HG03095 (cell line): ENCODE measurements at regions not wholly inside any gene's neighbourhood (a gene's known extent, or its start where the extent isn't known, plus 50 kb on each side); places are given as distances from the start of the nearest gene placed in this dataset.
"Not testable (repeated sequence)": the region's sequence is repeated elsewhere in the genome, so short reads cannot be mapped to it uniquely, and the experiment has no call there.

ENCODE experiments used
- ATAC-seq: cut with Tn5 transposase; IDR thresholded peaks from one replicate; pipeline ENCODE4 v1.9.1; 2021; ENCODE audit warnings: moderate library complexity; ENCODE audit not compliant: unreplicated experiment

GRCh38 chr3:195974281-195974680 is 65.9 kb upstream of the TNK2 start:
- not testable (repeated sequence) for ATAC-seq

GRCh38 chr3:195970873-195971272 is 62.5 kb upstream of the TNK2 start:
- not testable (repeated sequence) for ATAC-seq

- not testable (repeated sequence) for ATAC-seq
Observed at GRCh38 chr3:195969838-195970776, 61.8 kb upstream of the TNK2 start.

GRCh38 chr3:195969341-195969740 is 61.0 kb upstream of the TNK2 start:
- ATAC-seq: not testable (repeated sequence)

- not testable (repeated sequence) for ATAC-seq
Observed at GRCh38 chr3:195968104-195968503, 59.8 kb upstream of the TNK2 start.

GRCh38 chr3:195967387-195967720 is 59.0 kb upstream of the TNK2 start:
- not testable (repeated sequence) for ATAC-seq

GRCh38 chr3:195966563-195967386 is 58.4 kb upstream of the TNK2 start:
- not testable (repeated sequence) for ATAC-seq

- not testable (repeated sequence) for ATAC-seq
Observed at GRCh38 chr3:195965217-195965616, 56.9 kb upstream of the TNK2 start.

- ATAC-seq: not testable (repeated sequence)
Observed at GRCh38 chr3:195964318-195965107, 56.2 kb upstream of the TNK2 start.

- ATAC-seq: not testable (repeated sequence)
Observed at GRCh38 chr3:195962222-195962621, 53.9 kb upstream of the TNK2 start.

- not testable (repeated sequence) for ATAC-seq
Observed at GRCh38 chr3:195960971-195961775, 52.8 kb upstream of the TNK2 start.

GRCh38 chr3:195960164-195960563 is 51.8 kb upstream of the TNK2 start:
- ATAC-seq: not testable (repeated sequence)

GRCh38 chr3:195959367-195960157 is 51.2 kb upstream of the TNK2 start:
- ATAC-seq: not testable (repeated sequence)

- not testable (repeated sequence) for ATAC-seq
Observed at GRCh38 chr3:195958736-195959135, 50.4 kb upstream of the TNK2 start.
